Karpas-422 (cell line): ENCODE measurements at regions not wholly inside any gene's neighbourhood (a gene's known extent, or its start where the extent isn't known, plus 50 kb on each side); places are given as distances from the start of the nearest gene placed in this dataset.
"Not testable (repeated sequence)": the region's sequence is repeated elsewhere in the genome, so short reads cannot be mapped to it uniquely, and the experiment has no call there.

Source experiments
- DNase-seq: peaks from one replicate; pipeline ENCODE4 v3.0.0-alpha.2; 2015
- H2AFZ ChIP-seq: fragments of 200-600 bp; sonication (generic); 2 replicates; pipeline ENCODE4 v1.6.1; 2014; ENCODE audit warnings: antibody characterized with exemption, low read length, mixed read lengths
- H3K27ac ChIP-seq: fragments of 200-600 bp; sonication (generic); 2 replicates; pipeline ENCODE4 v1.5.1; 2014; ENCODE audit warnings: mild to moderate bottlenecking, low read length, moderate library complexity
- H3K27me3 ChIP-seq: fragments of 200-600 bp; sonication (generic); 2 replicates; pipeline ENCODE4 v1.6.1; 2014; ENCODE audit warnings: low read length, mixed read lengths
- H3K36me3 ChIP-seq: fragments of 200-600 bp; sonication (generic); 2 replicates; pipeline ENCODE4 v1.6.1; 2014; ENCODE audit warnings: low read length, mixed read lengths; ENCODE audit not compliant: insufficient read depth
- H3K4me1 ChIP-seq: fragments of 200-600 bp; sonication (generic); 2 replicates; pipeline ENCODE4 v1.6.1; 2014; ENCODE audit warnings: mild to moderate bottlenecking, low read length, mixed read lengths
- H3K4me2 ChIP-seq: fragments of 200-600 bp; sonication (generic); 2 replicates; pipeline ENCODE4 v1.6.1; 2014; ENCODE audit warnings: low read length, low read depth, mild to moderate bottlenecking; ENCODE audit not compliant: poor library complexity, severe bottlenecking
- H3K4me3 ChIP-seq: fragments of 200-600 bp; sonication (generic); 2 replicates; pipeline ENCODE4 v1.5.1; 2014; ENCODE audit warnings: mild to moderate bottlenecking, antibody characterized with exemption, low read length, mixed read lengths
- H3K79me2 ChIP-seq: fragments of 200-600 bp; sonication (generic); 2 replicates; pipeline ENCODE4 v1.6.1; 2014; ENCODE audit warnings: mild to moderate bottlenecking, low read length, mixed read lengths
- H3K9ac ChIP-seq: fragments of 200-600 bp; sonication (generic); 2 replicates; pipeline ENCODE4 v1.6.0; 2014; ENCODE audit warnings: low read length
- H3K9me2 ChIP-seq: fragments of 200-600 bp; sonication (generic), shearing (Covaris generic); replicated peaks from 2 replicates; pipeline ENCODE4 v1.6.0; 2014; ENCODE audit warnings: mild to moderate bottlenecking, low read length, moderate library complexity; ENCODE audit not compliant: insufficient read depth
- H3K9me3 ChIP-seq: fragments of 300-700, 200-600 bp; sonication (generic); 2 replicates; pipeline ENCODE4 v1.6.1; 2014; ENCODE audit warnings: low read length, mixed read lengths
- H4K20me1 ChIP-seq: fragments of 200-600 bp; sonication (generic); 2 replicates; pipeline ENCODE4 v1.6.1; 2014; ENCODE audit warnings: mild to moderate bottlenecking, antibody characterized with exemption, low read length, low read depth; ENCODE audit not compliant: insufficient read depth

DNA sequence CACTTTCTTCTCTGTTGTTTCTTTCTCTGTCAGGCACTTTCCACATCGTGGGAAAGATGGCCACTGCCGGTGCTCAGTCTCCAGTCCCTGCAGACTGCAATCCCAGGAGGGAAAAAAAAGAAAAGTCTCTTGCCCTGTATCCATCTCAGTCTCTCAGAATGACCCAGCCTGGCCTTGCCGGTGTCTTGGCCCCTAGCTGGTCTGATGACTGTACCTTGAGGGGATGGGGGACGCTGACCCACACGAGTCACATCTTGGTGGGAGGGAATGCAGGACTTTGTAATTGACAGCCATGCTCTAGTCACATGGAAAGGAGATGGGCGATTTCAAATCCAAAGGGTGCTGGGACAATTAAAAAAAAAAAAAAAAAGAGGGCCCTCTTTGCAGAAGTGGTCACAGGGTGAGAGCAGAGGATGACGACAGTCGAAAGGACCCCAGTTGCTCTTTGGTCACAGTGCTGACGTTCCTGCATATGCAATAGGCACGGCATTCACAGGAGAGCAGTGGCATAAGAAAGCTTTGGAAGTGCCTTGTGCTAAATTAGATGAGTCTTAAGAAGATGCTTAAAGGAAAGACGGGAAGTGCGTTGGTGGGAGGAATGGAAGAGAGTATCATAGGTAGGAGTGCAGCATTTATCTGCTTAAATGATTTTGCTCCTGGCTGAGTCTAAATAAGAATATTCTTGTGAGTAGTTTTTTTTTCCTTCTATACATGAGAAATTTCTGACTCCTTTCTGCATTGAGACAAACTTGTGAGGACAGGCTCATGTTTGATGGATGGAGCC, 63.9 kb upstream of the AKAP12 start:
- Histone ChIP-seq H3K4me3 (no peak overlapping the region), H3K9me2 (no peaks in the 10 kb centered on the region), H3K27me3 (no peaks in the 10 kb centered on the region), H3K9ac (no peak overlapping the region), H3K4me1 (no peaks in the 10 kb centered on the region), H3K9me3 (no peaks in the 10 kb centered on the region), H3K27ac (no peak overlapping the region), H2AFZ (no peak overlapping the region), H3K79me2 (no peaks in the 10 kb centered on the region), H4K20me1 (no peaks in the 10 kb centered on the region), H3K36me3 (no peaks in the 10 kb centered on the region), H3K4me2 (no peak overlapping the region)
- DNase-seq: no peak

DNA sequence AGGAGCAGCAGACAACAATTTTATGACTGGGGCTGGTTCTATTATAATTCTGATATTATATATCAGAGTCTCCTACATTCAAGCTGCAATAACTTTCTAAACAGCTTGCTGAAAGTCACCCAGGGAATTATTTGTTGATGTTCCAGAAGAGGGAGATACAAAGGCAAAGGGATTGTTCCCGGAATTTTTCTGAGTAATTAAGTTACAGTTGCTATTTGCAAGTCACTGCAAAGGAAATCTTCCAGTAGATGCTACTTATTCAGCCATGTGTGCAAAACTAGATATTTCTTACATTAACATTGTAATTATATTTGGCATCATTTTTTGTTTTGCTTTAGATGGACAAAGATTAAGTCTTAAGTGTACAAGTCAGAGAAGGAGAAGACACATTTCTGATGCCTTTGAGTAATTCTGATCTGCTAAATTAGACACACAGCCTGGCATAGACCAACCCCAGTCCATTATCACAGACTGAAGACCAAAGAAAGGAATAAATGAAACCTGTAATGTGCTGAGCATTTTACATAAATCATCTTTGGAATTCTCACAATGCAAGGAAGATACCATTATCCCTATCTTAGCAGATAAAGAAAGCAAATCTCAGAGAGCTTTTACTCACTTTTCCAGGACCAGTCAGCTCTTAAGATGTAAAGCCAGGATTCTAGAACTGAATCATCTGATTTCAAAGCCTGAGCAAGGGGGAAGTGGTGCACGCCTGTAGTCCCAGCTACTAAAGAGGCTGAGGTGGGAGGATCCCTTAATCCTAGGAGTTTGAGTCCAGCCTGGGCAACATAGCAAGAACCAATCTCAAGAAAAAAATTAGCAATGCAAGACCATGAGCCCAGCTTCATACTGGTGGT, 62.6 kb upstream of the AKAP12 start:
- Histone ChIP-seq H3K27ac (no peak overlapping the region), H2AFZ (no peak overlapping the region)

DNA sequence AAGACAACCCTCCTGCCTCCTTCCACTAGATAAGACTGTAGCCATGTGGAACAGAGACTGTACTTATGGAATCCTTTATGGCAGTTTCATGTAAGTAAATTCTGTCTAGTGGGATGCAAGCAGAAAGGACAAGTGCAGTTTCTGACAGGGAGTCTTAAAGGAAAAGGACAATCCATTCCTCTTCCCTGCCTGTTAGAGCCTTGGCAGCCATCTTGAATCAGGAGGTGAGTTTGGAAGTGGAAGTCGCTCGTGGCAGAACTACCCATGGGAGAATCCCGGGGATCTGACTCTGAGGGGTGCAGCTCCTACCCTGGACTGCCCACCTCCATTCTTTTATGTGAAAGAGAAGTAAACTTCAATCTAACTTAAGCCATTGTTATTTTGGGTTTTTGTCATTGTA, 61.4 kb upstream of the AKAP12 start:
- no peaks in the 10 kb centered on the region for H4K20me1 ChIP-seq
- no peaks in the 10 kb centered on the region for H3K9me2 ChIP-seq
- DNase-seq: peak; percentile 12
- no peaks in the 10 kb centered on the region for H3K4me1 ChIP-seq
- H3K9ac ChIP-seq: no peak overlapping the region
- no peaks in the 10 kb centered on the region for H3K9me3 ChIP-seq
- H3K4me3 ChIP-seq: no peak overlapping the region
- H2AFZ ChIP-seq: no peak overlapping the region
- no peak overlapping the region for H3K27ac ChIP-seq
- H3K4me2 ChIP-seq: no peak overlapping the region
- no peaks in the 10 kb centered on the region for H3K36me3 ChIP-seq
- H3K27me3 ChIP-seq: no peaks in the 10 kb centered on the region
- no peaks in the 10 kb centered on the region for H3K79me2 ChIP-seq

More for the DNA sequence above, 62.6 kb upstream of the AKAP12 start:
- H3K4me2 ChIP-seq: no peak overlapping the region
- no peaks in the 10 kb centered on the region for H3K9me2 ChIP-seq
- H3K36me3 ChIP-seq: no peaks in the 10 kb centered on the region
- no peak overlapping the region for H3K9ac ChIP-seq
- H3K79me2 ChIP-seq: no peaks in the 10 kb centered on the region
- H4K20me1 ChIP-seq: no peaks in the 10 kb centered on the region
- H3K27me3 ChIP-seq: no peaks in the 10 kb centered on the region
- H3K4me3 ChIP-seq: no peak overlapping the region
- H3K9me3 ChIP-seq: no peaks in the 10 kb centered on the region
- no peaks in the 10 kb centered on the region for H3K4me1 ChIP-seq
- DNase-seq: peak; percentile 34

DNA sequence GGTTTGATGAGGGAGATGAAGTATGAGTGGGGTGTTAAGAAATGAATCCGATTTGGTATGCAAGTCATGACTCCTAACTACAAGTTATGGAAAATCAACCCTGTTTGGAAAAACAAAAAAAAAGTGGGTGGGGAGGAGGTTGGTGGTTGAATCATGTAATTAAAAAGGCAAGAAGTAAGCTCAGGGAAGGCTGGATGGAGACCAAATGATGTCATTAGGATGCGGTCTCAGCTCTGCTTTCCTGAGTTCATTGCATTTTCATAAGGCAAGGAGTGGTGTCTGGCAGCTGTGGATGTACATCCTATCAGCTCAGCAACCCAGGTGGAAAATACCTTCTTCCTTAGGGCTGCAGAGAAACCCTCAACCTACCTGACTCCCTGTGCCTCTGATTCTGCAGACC, 60.4 kb upstream of the AKAP12 start:
- Histone ChIP-seq H3K27me3 (no peaks in the 10 kb centered on the region), H3K4me1 (no peaks in the 10 kb centered on the region), H3K4me3 (no peak overlapping the region), H2AFZ (no peak overlapping the region), H3K79me2 (no peaks in the 10 kb centered on the region), H3K9ac (no peak overlapping the region), H4K20me1 (no peaks in the 10 kb centered on the region), H3K36me3 (no peaks in the 10 kb centered on the region), H3K9me2 (no peaks in the 10 kb centered on the region), H3K9me3 (no peaks in the 10 kb centered on the region), H3K27ac (no peak overlapping the region), H3K4me2 (no peak overlapping the region)
- peak; percentile 19 for DNase-seq

DNA sequence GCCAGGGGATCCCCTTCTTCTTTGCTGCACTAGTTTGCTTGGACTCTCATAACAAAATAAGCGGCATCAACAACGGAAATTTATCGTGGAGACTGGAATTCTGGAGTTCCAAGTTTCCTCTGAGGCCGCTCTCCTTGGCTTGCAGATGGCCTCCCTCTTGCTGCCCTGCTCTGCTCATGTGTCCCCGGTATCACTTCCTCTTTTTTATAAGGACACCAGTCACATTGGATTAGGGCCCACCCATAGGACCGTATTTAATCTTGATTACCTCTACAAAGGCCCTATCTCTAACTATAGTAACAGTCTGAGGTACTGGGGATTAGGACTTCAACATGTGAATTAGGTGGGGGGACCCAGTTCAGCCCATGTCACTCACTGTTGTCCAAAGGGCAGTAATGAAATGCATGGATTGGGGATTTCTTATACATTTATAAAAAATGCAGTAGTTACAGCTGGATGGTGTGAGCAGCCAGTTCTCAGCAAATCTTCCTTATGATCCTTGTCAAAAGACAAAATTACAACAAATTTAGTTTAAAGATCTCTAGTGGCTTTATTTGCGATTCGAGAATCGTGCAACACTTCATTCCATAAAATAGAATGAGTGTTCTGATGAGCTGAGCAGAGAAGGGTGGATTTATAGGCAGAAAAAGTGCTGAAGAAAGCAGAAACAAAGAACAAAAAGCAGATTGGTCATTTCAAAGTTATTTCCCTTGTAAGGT, 59.3 kb upstream of the AKAP12 start:
- Histone ChIP-seq H3K4me2 (no peak overlapping the region), H3K9ac (no peak overlapping the region), H2AFZ (no peak overlapping the region), H3K27me3 (no peaks in the 10 kb centered on the region), H3K27ac (no peak overlapping the region), H3K36me3 (no peaks in the 10 kb centered on the region), H3K9me2 (no peaks in the 10 kb centered on the region), H3K79me2 (no peaks in the 10 kb centered on the region), H3K4me3 (no peak overlapping the region), H3K4me1 (no peaks in the 10 kb centered on the region), H4K20me1 (no peaks in the 10 kb centered on the region), H3K9me3 (no peaks in the 10 kb centered on the region)
- DNase-seq: peak; percentile 53

DNA sequence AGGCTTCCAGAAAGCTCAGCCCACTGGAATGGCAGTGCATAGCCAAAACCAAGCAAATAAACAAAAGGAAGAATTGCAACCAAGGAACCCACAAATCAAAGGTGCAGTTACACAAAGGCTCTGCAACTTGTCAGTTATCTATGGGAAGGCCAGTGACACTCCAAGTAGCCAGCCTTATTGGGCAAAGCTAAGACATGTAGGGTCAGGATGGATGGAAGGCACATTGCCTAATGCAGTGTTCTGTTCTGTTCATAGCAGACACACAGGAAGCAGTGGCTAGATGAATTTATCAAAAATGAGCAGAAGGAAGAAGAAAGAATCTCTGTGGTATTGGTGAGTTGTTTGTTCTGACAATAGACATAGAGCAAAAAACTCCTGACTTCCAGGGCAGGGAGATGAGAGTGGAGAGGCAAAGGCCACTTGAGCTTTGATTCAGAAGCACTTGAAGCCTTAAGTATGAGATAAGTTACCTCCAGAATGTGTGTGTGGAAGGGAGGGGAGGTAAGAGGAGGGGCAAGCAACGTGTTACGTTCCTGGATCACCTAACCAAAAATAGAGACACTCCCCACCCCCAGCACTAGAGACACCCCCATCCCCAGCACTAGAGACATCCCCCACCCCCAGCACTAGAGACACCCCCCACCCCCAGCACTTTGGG, 57.9 kb upstream of the AKAP12 start:
- Histone ChIP-seq H3K36me3 (no peaks in the 10 kb centered on the region), H3K27ac (no peak overlapping the region), H3K79me2 (no peaks in the 10 kb centered on the region), H3K9ac (no peak overlapping the region), H3K9me2 (no peaks in the 10 kb centered on the region), H3K4me3 (no peak overlapping the region), H3K4me2 (no peak overlapping the region), H3K4me1 (no peaks in the 10 kb centered on the region), H3K27me3 (no peaks in the 10 kb centered on the region), H3K9me3 (no peaks in the 10 kb centered on the region), H4K20me1 (no peaks in the 10 kb centered on the region), H2AFZ (no peak overlapping the region)
- peak; percentile 17 for DNase-seq

DNA sequence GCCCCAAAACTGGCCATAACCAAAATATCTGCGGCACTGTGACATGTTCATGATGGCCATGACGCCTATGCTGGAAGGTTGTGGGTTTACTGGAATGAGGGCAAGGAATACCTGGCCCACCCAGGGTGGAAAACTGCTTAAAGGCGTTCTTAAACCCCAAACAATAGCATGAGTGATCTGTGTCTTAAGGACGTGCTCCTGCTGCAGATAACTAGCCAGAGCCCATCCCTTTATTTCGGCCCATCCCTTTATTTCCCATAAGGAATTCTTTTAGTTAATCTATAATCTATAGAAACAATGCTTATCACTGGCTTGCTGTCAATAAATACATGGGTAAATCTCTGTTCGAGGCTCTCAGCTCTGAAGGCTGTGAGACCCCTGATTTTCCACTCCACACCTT, 56.8 kb upstream of the AKAP12 start:
- not testable (repeated sequence) for H3K9me2 ChIP-seq, H4K20me1 ChIP-seq, H3K36me3 ChIP-seq, H3K9me3 ChIP-seq, H2AFZ ChIP-seq, H3K27ac ChIP-seq, DNase-seq, H3K9ac ChIP-seq, H3K79me2 ChIP-seq, H3K27me3 ChIP-seq, H3K4me1 ChIP-seq, H3K4me2 ChIP-seq, H3K4me3 ChIP-seq

DNA sequence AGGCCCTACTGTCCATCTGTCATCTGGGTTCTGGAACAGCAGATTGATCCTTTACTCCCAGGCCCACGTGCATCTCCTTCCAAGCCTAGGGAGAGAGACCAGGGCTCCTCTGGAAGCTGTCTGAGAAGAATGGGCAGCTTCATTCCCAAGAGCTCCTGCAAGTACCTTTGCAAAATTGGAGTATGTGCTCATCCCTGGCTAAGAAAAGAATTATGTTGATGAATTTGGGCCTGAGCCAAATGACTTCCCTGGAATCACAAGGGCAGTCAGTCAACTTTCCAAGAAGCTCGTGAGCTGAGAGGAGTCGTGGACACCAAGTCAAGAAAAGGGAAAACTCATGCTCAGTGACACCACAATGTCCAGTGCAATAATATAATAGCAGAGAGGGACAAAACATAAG, 54.6 kb upstream of the AKAP12 start:
- H3K27me3 ChIP-seq: no peaks in the 10 kb centered on the region
- no peaks in the 10 kb centered on the region for H4K20me1 ChIP-seq
- no peaks in the 10 kb centered on the region for H3K9me3 ChIP-seq
- H3K9me2 ChIP-seq: no peaks in the 10 kb centered on the region
- no peaks in the 10 kb centered on the region for H3K36me3 ChIP-seq
- H3K4me3 ChIP-seq: no peak overlapping the region
- H2AFZ ChIP-seq: no peak overlapping the region
- H3K4me2 ChIP-seq: no peak overlapping the region
- H3K79me2 ChIP-seq: no peaks in the 10 kb centered on the region
- DNase-seq: no peak
- no peak overlapping the region for H3K9ac ChIP-seq
- no peaks in the 10 kb centered on the region for H3K4me1 ChIP-seq
- H3K27ac ChIP-seq: no peak overlapping the region
